Activated CD4-positive, alpha-beta T cell treated with anti-CD3 and anti-CD28 coated beads, Interleukin-2, amount 50 U/mL, for 16 hours (primary cell): ENCODE measurements at regions not wholly inside any gene's neighbourhood (a gene's known extent, or its start where the extent isn't known, plus 50 kb on each side); places are given as distances from the start of the nearest gene placed in this dataset.

ENCODE experiments used
- DNase-seq: peaks from one replicate; pipeline ENCODE4 v3.0.0-alpha.2; 2020

- no peak for DNase-seq
Observed at GRCh38 chr4:184528051-184528450, 53.7 kb upstream of the IRF2 start.

- DNase-seq = no peak
Observed at GRCh38 chr4:184526228-184526627, 51.9 kb upstream of the IRF2 start.
